ENCODE measurements at regions not wholly inside any gene's neighbourhood (a gene's known extent, or its start where the extent isn't known, plus 50 kb on each side); places are given as distances from the start of the nearest gene placed in this dataset.

DNA sequence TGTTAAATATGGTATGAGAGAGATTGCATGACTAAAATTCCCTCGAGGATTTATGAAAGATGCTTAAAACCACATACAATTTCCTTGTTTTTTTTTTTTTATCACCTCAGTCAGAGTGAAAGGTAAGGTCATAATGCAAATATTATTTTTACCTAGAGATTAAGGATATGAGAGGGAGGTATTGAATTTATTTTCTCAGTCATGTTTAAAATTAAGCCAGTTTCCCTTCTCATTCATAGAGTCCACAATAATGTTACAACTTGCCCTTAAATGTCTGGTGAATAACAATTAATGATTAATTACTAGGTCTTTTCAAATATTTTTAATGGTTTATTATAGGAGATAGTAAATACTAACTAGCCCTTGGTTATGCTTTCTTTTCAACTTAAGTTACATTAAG lies 144.9 kb upstream of the HAPLN1 start:
- CTCF ChIA-PET, result no interaction called here
- no peak overlapping the region for H3K4me2 ChIP-seq (ENCODE audit: control insufficient read depth, insufficient read depth)
- H3K36me3 ChIP-seq (ENCODE audit: control insufficient read depth in 2 of 2, insufficient read depth in 2 of 2, low read length in 1 of 2), result no peaks in the 10 kb centered on the region
- no peaks in the 10 kb centered on the region for H3K27me3 ChIP-seq (replicated peaks in 1 of 2; ENCODE audit: control insufficient read depth in 2 of 2, insufficient read depth in 2 of 2, low read length in 1 of 2)
- intact Hi-C loops (cut with micrococcal nuclease; ENCODE audit: unreplicated experiment), result no loop called here
- H3K4me3 ChIP-seq, result no peak overlapping the region
- H3K4me1 ChIP-seq (ENCODE audit: control insufficient read depth, insufficient read depth, low read length), result no peaks in the 10 kb centered on the region
- DNase-seq (ENCODE audit: low read depth, low spot score), result no peak
- H3K27ac ChIP-seq (ENCODE audit: control insufficient read depth, insufficient read depth), result no peak overlapping the region
- no peak overlapping the region for H3K9ac ChIP-seq (ENCODE audit: control insufficient read depth, insufficient read depth, low read length)
- RAD21 ChIA-PET (ENCODE audit: unreplicated experiment), result no interaction called here
- BruUV-seq (replicated peaks), result no TSS peak
- no peaks in the 10 kb centered on the region for H3K9me3 ChIP-seq (replicated peaks; ENCODE audit: control insufficient read depth, insufficient read depth, low read length)
- WGBS (ENCODE audit: insufficient coverage, insufficient replicate concordance, low lambda C conversion rate, missing lambda C conversion rate), result 0% methylated on average over 1 of the region's 1 CpG
- in situ Hi-C loops (cut with MboI), result no loop called here
- SMC1A ChIA-PET (ENCODE audit: uncharacterized antibody, unreplicated experiment), result interaction anchor here (1.0 to 1.1 kb wide), 2 partner anchors 12 to 22 kb away, joined by 3 read pairs; no protein-coding TSS in a partner anchor
- no peak overlapping the region for H2AFZ ChIP-seq (ENCODE audit: control insufficient read depth, low read depth, low read length)
- H3K79me2 ChIP-seq (ENCODE audit: control insufficient read depth, insufficient read depth, low read length), result no peaks in the 10 kb centered on the region
- TF ChIP-seq ASH2L (IDR thresholded peaks at IDR 0.05; ENCODE audit: borderline replicate concordance, low read depth) (no peak), TCF3 (IDR thresholded peaks at IDR 0.05; ENCODE audit: borderline replicate concordance, insufficient read depth, low read depth, low read length) (no peak), USF2 (IDR thresholded peaks at IDR 0.05; ENCODE audit: borderline replicate concordance, low read depth, low read length) (no peak), EED (IDR thresholded peaks at IDR 0.05; ENCODE audit: low read depth) (no peak), EGR1 (IDR thresholded peaks at IDR 0.05; ENCODE audit: borderline replicate concordance in 1 of 2, low read depth in 2 of 2, low read length in 2 of 2) (no peak), ZBED1 (IDR thresholded peaks at IDR 0.05; ENCODE audit: borderline replicate concordance) (no peak), STAT3 (IDR thresholded peaks at IDR 0.05; ENCODE audit: low read depth, low read length) (no peak), ESRRA (IDR thresholded peaks at IDR 0.05; ENCODE audit: low read length) (no peak), KAT2A (conservative IDR thresholded peaks at IDR 0.05; ENCODE audit: control insufficient read depth, low read depth, low read length) (no peak), CBX5 (IDR thresholded peaks at IDR 0.05; ENCODE audit: low read depth) (no peak), GATAD2B (conservative IDR thresholded peaks at IDR 0.05; ENCODE audit: low read depth) (no peak), RELB (IDR thresholded peaks at IDR 0.05; ENCODE audit: low read depth) (no peak), EZH2 (IDR thresholded peaks at IDR 0.05; ENCODE audit: borderline replicate concordance, control insufficient read depth, low read depth, low read length) (no peak), LARP7 (IDR thresholded peaks at IDR 0.05) (no peak), SUZ12 (IDR thresholded peaks at IDR 0.05; ENCODE audit: unreplicated experiment) (no peak), POLR2AphosphoS2 (IDR thresholded peaks at IDR 0.05; ENCODE audit: low read depth, low read length) (no peak), RB1 (IDR thresholded peaks at IDR 0.05; ENCODE audit: borderline replicate concordance) (no peak), PAX5 (IDR thresholded peaks at IDR 0.05; ENCODE audit: borderline replicate concordance, low read depth, low read length) (no peak)
- TF ChIP-seq, protein P1, sequence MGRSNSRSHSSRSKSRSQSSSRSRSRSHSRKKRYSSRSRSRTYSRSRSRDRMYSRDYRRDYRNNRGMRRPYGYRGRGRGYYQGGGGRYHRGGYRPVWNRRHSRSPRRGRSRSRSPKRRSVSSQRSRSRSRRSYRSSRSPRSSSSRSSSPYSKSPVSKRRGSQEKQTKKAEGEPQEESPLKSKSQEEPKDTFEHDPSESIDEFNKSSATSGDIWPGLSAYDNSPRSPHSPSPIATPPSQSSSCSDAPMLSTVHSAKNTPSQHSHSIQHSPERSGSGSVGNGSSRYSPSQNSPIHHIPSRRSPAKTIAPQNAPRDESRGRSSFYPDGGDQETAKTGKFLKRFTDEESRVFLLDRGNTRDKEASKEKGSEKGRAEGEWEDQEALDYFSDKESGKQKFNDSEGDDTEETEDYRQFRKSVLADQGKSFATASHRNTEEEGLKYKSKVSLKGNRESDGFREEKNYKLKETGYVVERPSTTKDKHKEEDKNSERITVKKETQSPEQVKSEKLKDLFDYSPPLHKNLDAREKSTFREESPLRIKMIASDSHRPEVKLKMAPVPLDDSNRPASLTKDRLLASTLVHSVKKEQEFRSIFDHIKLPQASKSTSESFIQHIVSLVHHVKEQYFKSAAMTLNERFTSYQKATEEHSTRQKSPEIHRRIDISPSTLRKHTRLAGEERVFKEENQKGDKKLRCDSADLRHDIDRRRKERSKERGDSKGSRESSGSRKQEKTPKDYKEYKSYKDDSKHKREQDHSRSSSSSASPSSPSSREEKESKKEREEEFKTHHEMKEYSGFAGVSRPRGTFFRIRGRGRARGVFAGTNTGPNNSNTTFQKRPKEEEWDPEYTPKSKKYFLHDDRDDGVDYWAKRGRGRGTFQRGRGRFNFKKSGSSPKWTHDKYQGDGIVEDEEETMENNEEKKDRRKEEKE (IDR thresholded peaks at IDR 0.05), result no peak
- POLR2A ChIA-PET, result no interaction called here
- no peaks in the 10 kb centered on the region for H4K20me1 ChIP-seq (ENCODE audit: control insufficient read depth, insufficient read depth)
- no peak for ATAC-seq
- FAIRE-seq, result no peak
